GM18508 (cell line): ENCODE measurements at regions not wholly inside any gene's neighbourhood (a gene's known extent, or its start where the extent isn't known, plus 50 kb on each side); places are given as distances from the start of the nearest gene placed in this dataset.

ENCODE experiments used
- ATAC-seq: cut with Tn5 transposase; IDR thresholded peaks from one replicate; pipeline ENCODE4 v1.9.1; 2021; ENCODE audit warnings: moderate number of reproducible peaks; ENCODE audit not compliant: insufficient read depth, unreplicated experiment

DNA sequence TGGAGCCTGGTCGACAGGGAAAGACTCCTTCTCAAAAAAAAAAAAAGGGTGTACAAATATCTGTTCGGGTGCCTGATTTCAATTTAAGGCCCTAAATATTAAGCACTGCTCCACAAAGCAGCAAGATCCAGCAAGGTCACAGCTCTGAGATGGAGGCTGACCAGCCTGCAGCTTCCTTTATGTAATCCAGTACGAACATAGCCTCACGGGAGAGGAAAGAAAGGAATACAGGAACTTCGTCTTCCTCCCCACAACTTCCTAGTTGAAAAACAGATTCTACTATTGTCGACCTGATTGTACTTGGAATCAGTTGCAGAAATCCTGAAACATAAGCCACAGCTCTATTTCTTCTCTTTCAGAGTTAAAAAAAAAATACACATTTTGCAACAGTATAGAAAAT is 53.5 kb upstream of the TBC1D9 start:
- no peak for ATAC-seq

GRCh38 chr4:140808256-140808655 is 52.1 kb upstream of the TBC1D9 start:
- no peak for ATAC-seq

- peak; percentile 62 for ATAC-seq
These were observed 51.5 kb upstream of the TBC1D9 start for GRCh38 chr4:140807491-140808252.

DNA sequence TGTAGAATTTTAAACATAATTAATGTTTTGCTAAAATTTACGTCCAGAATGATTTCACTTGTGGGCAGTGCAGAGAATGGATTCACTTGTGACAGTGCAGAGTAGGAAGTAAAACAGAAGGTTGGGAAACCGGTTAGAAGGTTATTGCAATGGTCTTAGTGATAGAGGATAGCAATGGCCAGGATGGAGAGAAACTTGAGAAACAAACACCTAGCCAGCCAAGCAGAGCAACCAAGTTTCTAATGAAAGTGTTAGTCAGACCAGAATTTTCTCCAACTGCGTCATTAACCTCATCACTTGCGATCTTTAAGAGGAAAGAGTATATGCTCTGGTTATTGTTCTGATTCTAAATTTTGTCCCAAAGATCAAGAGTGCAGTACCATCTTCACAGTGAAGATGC is 50.0 kb upstream of the TBC1D9 start:
- ATAC-seq = peak; percentile 89
